ENCODE measurements at regions not wholly inside any gene's neighbourhood (a gene's known extent, or its start where the extent isn't known, plus 50 kb on each side); places are given as distances from the start of the nearest gene placed in this dataset.

DNA sequence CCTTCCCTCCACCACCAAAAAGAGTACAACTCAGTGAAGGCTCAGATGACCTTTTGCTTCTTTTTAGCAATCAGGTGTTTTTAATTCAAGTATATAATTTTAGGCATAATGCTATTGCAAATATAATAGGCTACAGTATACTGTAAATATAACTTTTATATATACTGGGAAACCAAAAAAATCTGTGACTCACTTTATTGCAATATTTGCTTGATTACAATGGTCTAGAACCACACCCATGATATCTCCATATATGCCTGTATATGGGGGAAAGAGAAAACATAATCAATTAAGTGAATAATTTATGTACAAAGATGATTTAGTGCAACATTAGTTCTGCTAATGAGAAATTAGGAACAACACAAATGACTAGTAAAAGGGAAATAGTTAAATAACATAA, 134.3 kb downstream of the TLE3 start:
- DNase-seq: no peak

- no peak for DNase-seq
Measured at GRCh38 chr15:69971771-69972170, 125.9 kb downstream of the TLE3 start.

DNA sequence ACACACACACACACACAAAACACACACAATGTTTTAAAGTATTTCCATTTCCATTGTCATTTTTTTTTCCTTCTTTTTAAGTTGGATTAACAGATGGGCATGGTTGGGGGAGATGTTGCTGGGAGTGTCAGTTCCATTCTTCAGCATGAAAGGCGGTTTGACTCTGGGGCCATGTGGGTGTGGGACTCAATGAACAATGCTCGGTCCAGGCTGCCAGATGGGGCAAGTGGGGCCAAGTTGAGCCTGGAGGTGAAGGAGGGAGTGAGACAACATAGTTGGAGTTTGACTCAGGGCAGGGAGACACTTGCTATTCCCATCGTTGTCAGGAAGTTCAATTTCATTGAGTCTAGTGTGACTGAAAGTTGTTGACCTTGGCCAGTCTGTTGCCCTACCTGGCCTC, 125.3 kb downstream of the TLE3 start:
- DNase-seq: no peak

GRCh38 chr15:69973102-69973714, 124.5 kb downstream of the TLE3 start:
- no peak for DNase-seq

GRCh38 chr15:69973880-69974279, 123.8 kb downstream of the TLE3 start:
- no peak for DNase-seq

DNA sequence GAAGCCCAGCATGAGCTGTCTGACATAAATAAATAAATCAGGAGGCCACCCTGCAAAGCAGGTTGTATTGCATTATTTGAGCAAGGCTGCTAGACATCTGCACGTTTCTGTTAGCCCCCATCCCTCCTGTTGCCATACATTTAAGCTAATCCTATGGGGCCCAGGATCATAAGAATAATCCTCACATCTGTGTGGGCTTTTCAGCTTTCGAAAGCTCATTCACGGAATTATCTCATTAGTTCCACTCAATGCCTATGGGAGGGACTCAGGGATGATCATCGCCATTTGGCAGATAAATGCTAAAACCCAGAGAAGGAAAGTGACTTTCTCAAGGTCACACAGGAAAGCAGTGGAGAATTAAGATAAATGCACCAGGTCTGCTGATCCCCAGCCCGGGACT, 123.4 kb downstream of the TLE3 start:
- no peak for DNase-seq

GRCh38 chr15:69976366-69976994, 121.2 kb downstream of the TLE3 start:
- no peak for DNase-seq

DNA sequence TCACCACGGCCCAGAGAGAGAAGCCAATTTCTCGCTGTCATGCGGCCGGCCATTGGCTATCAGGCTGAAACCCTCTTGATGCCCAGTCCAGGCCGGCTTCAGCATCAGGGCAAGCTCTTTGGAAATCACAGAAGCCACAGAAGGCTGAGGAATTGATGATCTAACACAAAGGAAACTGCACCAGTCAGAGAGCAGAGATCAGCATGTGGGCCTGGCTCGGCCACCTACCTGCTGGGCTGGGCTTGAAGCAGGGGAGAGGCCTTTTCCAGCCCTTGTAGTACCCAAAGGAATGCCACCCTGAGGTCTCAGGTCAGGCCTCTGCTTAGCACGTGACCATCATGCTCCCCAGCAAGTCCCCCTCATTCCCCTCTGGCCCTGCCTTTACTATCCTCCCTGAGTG, 119.1 kb downstream of the TLE3 start:
- DNase-seq: no peak

DNA sequence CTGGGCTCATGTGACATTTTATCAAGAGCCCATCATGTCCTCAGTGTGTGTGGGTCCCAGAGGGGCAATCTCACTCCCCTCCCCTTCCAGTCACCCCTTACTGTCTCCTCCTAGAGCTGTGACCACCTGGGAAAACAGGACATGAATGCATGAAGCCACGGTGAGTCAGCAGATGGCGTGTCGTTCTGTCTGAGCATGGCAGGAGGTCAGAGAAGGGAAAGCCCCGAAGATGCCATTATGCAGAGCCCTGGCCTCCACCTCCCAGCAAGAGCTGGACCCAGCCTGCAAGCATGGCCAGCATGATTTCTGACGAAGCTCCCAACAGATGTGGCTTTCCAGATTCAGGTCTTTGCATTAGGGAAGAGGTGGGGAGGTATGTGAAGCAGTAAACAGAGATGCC, 118.5 kb downstream of the TLE3 start:
- no peak for DNase-seq

DNA sequence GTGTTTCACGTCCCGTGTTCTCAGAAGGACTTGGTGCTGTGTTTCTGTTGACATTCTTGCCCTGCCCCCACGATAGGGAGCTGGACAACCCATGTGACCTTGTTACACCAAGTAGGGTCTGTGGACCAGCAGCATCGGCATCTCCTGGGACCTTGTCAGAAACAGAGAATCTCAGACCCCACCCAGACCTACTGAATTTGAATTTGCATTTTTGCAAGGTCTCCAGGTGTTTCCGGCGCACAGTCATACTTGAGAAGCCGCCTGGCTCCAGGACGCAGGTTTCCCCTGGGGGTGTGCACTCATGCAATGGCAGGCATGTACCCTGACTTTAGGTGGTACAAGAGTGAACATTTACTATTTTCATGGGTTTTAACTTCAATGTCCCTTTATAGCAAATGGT, 117.9 kb downstream of the TLE3 start:
- peak; percentile 71 for DNase-seq

GRCh38 chr15:69980341-69981059, 117.2 kb downstream of the TLE3 start:
- DNase-seq: no peak

DNA sequence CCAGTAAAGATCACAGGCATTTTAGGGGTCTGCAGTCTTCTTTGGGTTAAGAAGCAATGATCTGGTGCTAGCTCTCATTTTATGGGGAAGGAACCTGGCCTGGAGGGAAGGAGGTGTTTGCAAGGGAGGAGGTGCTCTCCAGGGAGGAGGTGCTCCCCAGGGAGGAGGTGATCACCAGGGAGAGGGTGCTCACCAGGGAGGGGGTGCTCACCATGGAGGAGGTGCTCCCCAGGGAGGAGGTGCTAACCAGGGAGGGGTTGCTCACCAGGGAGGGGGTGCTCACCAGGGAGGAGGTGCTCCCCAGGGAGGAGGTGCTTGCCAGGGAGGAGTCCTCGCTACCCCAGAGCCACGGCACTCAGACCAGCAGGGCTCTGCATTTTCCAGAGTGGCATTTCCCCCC, 115.7 kb downstream of the TLE3 start:
- no peak for DNase-seq

DNA sequence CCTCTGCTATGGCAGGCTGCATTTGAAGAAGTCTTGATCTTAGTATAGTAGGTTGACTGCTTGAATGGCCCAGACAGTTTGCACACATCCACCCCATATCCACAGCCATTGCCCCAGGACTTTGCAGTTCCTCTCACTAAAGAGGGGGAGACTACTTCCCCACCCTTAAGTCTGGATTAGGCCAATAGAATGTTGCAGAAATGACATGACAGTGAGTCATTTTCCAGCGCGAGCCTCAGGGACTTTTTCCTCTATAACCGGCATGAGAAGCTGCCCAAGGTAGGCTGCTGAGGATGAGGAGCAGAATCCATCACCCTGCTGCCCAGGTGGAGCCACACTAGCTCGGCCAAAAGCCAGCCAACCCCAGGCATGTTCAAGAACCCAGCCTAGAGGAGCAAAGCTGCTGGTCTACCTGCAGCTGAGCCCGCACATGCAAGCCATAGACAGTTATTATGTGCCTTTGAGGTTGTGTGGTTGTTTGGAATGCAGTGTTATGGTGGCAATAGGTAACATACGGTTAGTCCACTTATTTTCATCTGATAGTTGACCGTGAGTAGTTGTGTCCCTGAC, 113.9 kb downstream of the TLE3 start:
- no peak for DNase-seq

DNA sequence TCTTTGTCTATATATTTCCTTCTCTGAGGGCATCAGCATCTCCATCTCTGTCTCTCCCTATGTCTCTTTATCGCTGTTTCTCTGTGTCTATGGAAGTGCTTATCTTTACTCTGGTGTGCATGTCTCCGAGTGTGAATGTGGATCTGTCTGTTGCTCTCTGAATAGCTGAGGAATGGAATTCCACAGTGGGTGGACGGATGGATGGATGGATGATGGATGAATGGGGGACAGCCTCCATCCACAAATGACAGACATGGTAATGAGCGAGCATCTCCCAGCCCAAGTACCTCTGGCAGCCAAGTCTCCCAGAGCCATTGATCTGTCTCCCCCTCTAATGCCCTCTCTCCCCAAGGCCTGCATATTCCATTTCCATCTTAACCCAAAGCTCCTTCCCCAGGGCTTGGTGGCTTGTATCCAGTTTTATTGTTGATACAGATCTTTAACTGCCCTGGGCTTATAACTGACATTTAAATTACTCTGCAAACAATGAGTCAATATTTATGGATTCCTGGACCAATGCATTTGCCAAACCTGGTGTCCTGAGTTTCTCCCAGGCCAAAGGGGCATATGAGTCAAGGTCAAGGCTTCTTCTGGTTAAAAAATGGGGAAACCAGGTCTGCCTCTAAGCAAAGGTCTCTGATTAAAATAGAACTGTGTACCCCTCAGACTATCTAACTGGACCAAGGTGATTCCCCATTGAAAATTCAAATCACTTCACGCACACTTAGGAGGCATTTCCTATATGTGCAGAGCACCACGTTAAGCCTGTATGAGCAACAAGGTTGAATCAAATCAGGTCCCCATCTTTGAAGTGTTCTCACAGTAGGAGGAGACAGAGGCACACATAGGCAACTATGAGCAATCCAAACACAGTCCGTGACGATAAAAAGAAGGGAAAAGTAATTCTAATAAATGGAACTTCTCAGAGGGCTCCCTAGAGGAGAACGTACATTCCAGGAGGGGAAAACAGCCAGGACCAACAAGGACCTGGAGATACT, 109.9 kb downstream of the TLE3 start:
- DNase-seq: no peak

DNA sequence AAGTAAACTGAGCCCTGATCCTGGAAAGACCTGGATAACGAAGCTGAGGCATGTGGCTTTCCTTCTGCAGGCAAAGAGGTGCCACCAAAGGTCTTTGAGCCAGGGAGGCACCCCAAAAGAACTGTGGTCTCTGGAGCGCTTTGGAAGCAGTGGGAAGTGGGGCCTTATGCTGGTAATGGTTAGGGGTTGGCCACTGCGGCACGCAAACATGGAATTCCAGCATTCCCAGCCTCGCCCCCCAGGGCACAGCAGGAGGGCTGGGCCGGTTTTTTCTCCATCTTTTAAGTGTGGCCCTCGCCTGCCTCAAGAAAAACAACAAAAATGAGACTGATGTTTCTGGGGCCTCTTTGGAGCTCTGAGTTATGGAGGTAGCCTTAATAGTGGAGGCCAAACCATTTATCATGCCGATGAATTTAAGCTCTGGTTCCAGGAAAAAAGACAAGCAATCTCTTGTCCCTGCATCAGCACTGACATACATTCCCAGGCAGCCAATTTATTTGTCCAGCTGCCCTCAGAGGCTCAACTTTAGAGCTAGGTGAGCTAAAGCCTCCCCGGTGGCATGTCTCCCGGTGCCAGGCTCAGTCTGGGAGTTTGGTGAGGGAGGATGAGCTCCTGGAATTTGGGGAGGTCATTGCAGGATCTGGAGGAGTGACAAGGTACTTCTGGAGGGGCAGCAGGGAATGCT, 109.0 kb downstream of the TLE3 start:
- no peak for DNase-seq

- no peak for DNase-seq
Measured at GRCh38 chr15:69990566-69991421, 106.9 kb downstream of the TLE3 start.

GRCh38 chr15:69991551-69991980, 106.2 kb downstream of the TLE3 start:
- DNase-seq: no peak

DNA sequence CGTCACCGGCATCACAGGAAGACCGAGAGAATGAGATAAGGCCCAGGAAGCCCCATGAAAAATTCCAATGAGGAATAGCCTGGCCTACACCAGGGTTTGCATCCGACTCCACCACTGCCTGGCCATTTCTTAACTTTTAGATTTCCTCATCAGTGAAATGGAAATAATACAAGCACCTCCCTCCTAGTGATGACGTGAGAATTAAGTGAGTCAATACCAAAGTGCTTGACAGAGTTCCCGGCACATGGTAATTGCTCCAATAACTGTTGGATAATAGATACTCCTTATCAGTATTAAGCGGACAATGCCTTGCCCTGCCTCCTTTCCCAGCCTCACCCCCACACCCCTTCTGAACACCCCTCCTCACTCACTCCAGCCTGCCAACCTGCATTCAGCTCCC, 105.4 kb downstream of the TLE3 start:
- no peak for DNase-seq

GRCh38 chr15:69994429-69995205, 103.1 kb downstream of the TLE3 start:
- peak; percentile 21 for DNase-seq
